ENCODE measurements at regions not wholly inside any gene's neighbourhood (a gene's known extent, or its start where the extent isn't known, plus 50 kb on each side); places are given as distances from the start of the nearest gene placed in this dataset.

GRCh38 chr7:94054130-94054529, 50.0 kb upstream of the BET1 start:
- no peak for DNase-seq

- DNase-seq, result no peak
These were observed 51.8 kb upstream of the BET1 start for GRCh38 chr7:94055963-94056362.

DNA sequence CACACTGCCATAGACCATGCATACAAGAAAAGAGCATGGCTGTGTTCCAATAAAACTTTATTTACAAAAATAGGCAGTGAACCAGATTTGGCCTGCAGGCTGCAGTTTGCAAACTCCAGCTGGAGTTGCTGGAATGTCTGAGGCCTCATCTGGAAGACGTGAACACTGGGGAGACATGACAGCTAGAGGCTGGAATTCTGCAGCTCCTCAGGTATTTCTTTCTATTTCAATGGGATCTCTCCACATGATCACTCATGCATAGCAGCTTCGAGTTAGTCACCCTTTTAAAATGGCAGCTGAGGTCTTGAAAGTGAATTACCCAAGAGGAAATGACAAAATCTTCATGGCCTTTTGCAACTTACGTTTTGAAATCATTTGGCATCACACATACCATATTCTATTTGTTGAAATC, 52.6 kb upstream of the BET1 start:
- no peak for DNase-seq

DNA sequence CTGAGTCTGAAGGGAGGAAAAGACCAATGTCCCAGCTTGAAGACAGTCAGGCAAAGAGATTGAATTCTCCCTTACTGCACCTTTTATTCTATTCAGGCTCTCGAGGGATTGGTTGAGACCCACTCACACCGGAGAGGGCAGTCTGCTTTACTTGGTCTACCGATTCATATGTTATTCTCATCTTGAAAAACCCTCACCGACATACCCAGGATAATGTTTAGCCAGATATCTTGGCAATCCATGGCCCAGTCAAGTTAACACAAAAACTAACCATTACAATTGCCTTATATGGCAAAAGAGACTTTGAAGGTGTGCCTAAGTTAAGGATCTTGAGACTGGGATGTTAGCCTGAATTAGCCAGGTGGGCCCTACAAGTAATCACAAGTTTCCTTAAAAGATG, 53.8 kb upstream of the BET1 start:
- no peak for DNase-seq

GRCh38 chr7:94059746-94060145, 55.6 kb upstream of the BET1 start:
- no peak for DNase-seq

DNA sequence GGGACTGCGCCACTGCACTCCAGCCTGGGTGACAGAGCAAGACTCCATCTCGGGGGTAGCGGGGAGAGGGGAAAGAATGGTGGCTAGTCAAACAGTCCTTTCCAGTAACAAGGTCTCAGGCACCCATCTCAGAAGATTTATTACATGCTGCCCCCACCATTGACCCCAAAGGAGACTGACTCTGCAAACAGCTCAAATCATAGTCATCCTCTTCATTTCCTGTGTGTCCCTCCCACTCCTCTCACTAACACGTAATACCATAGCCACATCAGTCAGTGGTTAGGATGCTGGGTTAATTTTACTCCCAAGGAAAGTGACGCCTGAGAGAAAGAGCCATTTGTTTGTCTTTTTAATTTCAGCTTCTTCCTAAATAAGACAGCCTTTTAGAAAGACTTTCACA, 56.6 kb upstream of the BET1 start:
- no peak for DNase-seq

GRCh38 chr7:94061326-94061725, 57.2 kb upstream of the BET1 start:
- DNase-seq, result no peak

DNA sequence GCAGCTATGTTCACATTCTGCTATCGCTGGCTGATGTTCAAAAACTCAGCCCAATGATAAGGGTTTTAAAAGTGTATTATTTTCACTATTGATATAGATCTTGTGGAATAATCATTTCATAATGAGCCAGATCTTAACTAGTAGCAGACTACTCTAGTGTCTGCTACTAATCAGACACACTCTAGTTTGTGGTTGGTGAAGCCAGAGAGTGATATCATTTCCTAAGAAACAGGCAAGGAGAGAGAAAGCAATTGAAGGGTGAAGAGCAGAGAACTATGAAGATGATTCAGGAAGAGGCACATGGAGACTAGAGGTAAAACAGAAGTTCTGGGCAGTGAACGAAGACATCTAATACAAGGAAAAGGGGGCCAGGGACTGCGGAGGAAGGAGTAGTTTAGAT, 58.2 kb upstream of the BET1 start:
- DNase-seq, result no peak

GRCh38 chr7:94064541-94065191, 60.5 kb upstream of the BET1 start:
- no peak for DNase-seq

DNA sequence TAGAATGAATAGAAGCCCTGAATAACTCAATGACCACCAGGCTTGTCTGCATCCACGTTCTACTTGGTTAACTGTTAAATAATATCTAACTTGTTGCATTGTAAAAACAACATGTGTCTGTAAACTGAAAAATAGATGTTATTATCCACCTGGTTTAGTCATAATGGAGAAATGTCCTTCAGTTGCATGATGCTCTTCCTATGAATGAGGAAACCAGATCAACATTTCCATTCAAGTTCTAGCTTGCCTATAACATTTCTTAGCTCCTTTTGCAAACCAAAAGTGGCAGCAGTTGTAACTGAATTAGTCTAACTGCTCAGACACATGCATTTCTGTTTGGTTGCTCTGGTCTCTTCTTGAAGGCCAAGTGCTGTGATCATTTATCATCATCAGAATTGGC, 62.9 kb upstream of the BET1 start:
- DNase-seq, result no peak

DNA sequence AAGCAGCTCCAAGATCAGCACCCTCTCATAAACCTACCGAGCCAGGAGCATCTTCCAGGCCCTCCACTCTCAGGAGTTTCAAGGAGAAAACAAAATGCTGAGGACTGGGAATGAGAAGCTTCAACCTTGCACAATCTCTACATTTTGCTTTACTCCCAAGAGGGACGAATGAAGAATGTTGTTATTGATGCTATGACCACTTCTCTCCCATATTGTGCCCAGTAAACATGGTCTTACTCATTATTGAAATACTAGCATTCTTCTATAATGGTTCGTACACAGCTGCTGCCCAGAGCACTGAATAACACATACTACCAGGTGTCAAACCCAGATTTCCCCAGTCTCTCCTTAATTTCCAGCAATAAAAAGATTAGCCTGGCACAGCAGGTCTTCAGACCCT, 63.4 kb upstream of the BET1 start:
- DNase-seq, result no peak

DNA sequence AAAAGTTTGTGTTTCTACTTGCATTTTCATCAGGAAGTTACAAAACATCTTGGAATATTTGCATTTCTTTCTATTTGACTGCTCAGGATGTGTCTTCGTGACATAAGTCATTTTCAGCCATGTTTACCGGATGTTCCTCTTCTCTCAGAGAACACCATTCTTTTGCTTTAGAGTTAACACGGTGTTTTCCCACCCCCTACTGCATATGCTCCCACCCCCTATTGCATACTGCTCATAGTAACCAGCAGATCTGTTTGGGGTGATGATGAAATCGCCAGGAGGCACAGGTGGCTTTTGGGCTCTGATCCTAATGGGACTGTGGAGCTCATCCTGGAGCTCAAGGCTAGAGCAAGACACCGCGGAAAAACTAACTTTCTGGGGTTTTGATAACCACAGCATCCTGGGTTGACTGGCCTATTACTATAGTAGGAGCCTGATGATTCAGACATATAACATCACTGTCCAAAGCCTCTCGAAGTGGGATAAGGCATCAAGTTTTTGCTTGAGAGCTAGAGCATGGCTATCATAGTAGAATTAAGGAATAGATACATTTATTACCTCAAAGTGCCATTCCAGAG, 65.1 kb upstream of the BET1 start:
- DNase-seq, result no peak

DNA sequence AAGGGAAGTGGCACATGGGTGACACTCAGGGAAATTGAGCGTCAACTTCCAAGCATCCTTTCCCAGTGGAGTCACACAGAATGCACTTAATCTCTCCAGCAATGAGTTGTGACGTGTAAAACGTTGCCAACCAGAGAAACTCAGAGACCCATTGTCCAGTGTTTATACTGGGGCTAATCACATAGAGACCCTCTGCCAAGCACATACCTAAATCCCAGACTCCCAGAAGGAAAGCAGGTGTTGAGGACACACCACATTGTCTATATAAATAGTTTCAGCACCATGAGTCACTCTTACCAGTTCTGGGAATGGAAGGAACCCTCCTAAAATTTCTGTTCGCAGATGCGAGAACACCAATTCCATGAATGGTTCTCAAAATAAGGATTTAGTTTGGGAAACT, 76.4 kb upstream of the BET1 start:
- no peak for DNase-seq

DNA sequence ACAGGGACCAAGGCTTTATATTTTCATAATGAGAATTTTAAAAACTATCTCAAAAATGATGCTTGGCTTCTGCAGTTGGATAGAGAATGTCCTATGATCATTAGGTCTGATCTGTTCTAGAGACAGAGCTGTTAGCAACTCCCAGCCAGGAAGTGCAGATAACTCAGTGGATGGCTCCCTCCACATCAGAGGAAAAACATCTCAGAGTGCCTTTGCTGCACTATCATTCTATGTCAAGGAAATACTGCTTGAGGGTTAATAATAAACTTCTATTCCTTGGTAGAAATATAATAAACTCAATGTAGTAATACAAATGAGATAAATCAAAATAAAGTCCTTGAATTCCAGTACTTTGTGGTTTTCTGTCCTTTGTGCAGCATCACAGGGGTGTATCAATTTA, 78.0 kb upstream of the BET1 start:
- DNase-seq, result no peak

DNA sequence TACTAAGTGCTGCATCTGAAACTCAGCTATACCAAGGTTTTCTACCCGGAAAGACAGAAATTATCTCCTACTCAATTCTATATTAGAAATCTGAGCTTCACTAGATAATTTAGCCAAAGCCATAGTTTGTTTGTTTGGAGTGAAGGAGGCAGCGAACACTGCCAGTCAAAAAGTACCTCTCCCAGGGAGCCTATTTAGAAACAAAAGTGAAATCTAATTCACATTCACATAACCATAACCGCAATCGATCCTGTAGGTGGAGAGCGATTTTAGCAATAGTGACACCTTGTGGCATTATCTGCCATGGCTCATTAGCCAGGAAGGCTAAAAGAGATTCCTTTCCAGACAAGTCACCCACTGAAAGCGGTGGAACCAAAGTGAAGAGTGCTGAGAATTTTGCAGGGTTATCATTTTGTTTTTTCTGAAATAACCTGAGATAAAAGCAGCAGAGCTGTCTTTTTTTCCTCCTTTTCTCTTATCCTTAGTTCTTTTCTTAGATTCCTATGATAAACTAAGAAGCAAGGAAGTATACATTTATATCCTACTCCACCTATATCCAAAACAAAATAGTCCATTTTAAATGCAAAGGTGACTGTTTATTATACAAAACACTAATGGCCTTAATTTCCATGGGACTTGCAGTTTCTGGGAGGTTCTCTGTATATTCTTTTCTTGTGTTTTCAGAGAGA, 83.7 kb upstream of the BET1 start:
- peak; percentile 18 for DNase-seq

- DNase-seq, result no peak
These were observed 84.4 kb upstream of the BET1 start for GRCh38 chr7:94088560-94088959.

DNA sequence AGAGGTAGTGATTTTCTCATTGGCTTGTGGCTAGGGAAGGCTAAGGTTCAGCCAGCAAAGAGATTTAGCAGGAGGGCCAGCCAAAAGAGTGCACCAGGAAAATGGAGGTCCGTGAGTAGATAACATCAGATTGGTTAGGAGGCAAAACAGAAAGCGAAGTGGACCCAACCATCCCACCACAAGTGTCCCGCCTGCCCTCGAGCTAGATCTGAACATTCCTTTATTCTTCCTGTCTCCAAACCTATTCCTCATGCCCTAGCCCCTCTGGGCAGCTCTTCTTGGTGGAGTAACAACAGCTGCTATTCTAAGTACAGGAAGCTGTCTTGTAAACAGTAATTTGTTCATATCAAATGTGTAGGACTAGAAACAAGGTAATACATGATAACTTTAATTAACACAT, 85.7 kb upstream of the BET1 start:
- DNase-seq, result no peak

- DNase-seq, result no peak
These were observed 88.8 kb upstream of the BET1 start for GRCh38 chr7:94092980-94093379.

- no peak for DNase-seq
These were observed 90.1 kb upstream of the BET1 start for GRCh38 chr7:94094298-94094697.

GRCh38 chr7:94095316-94096009, 91.3 kb upstream of the BET1 start:
- no peak for DNase-seq

GRCh38 chr7:94099679-94100078, 95.5 kb upstream of the BET1 start:
- no peak for DNase-seq

- DNase-seq, result no peak
These were observed 96.7 kb upstream of the BET1 start for GRCh38 chr7:94100723-94101345.

DNA sequence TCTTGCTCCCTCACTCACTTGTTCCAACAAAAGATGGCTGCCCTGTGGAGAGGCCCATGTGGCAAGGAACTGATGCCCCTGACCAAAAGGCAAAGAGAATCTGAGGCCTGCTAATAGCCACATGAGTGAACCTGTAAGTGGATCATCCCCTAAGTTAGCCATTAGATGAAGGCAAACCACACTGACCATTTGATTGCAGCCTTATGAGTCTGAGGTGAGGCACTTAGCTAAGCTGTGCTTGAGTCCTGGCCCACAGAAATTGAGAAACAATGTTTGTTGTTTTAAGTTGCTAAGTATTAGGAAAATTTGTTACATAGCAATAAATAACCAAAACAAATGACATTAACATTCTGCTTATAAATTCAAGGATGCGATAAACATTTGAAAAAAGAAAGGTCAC, 100.1 kb upstream of the BET1 start:
- DNase-seq, result no peak

- DNase-seq, result no peak
These were observed 105.4 kb upstream of the BET1 start for GRCh38 chr7:94109556-94109955.
